Peyer's patch (tissue), 4 donors: ENCODE measurements at regions not wholly inside any gene's neighbourhood (a gene's known extent, or its start where the extent isn't known, plus 50 kb on each side); places are given as distances from the start of the nearest gene placed in this dataset.

Source experiments
- DNase-seq, 3 donors: peaks; one replicate each; pipeline ENCODE4 v3.0.0-alpha.2; 2017 to 2019
- H3K27ac ChIP-seq, 4 donors: fragments of 200-600 bp; sonication (generic); one replicate each; pipeline ENCODE4 v1.5.1; 2016 to 2019
- H3K27me3 ChIP-seq, 2 donors: fragments of 200-600 bp; sonication (generic); one replicate each; pipeline ENCODE4 v1.5.1; 2019
- H3K36me3 ChIP-seq, 3 donors: fragments of 200-600 bp; sonication (generic); one replicate each; pipeline ENCODE4 v1.5.1; 2016 to 2019
- H3K4me1 ChIP-seq, 4 donors: fragments of 200-600 bp; sonication (generic); one replicate each; pipeline ENCODE4 v1.5.1; 2016 to 2019
- H3K4me3 ChIP-seq, 4 donors: fragments of 200-600 bp; sonication (generic); 1 replicate in 3 of 4; 2 replicates in 1 of 4; pipeline ENCODE4 v1.5.1; 2016 to 2019; ENCODE audit warnings: mild to moderate bottlenecking in 1 of 4
- H3K9me3 ChIP-seq, 4 donors: fragments of 200-600 bp; sonication (generic); one replicate each; pipeline ENCODE4 v1.5.1; 2016 to 2019; ENCODE audit warnings: mild to moderate bottlenecking in 1 of 4
- CTCF ChIP-seq, 6 experiments: fragments of 450-650 bp in 4 of 6; fragments of 200-600 bp in 2 of 6; sonication (generic) in 1 of 6; IDR thresholded peaks; one replicate each; pipeline ENCODE4 v1.5.1; 2017 to 2019; ENCODE audit warnings: antibody characterized with exemption in 6 of 6, mild to moderate bottlenecking in 3 of 6, moderate library complexity in 1 of 6
- POLR2A ChIP-seq, 2 donors: fragments of 450-650 bp; IDR thresholded peaks; one replicate each; pipeline ENCODE4 v1.5.1; 2017; ENCODE audit warnings: antibody characterized with exemption in 2 of 2, mild to moderate bottlenecking in 2 of 2, moderate library complexity in 2 of 2

GRCh38 chr7:68203251-68203650, 1206.6 kb downstream of the TYW1 start:
- Histone ChIP-seq H3K4me1 (no peaks in the 10 kb centered on the region), H3K27ac (no peak overlapping the region), H3K9me3 (no peaks in the 10 kb centered on the region), H3K27me3 (no peaks in the 10 kb centered on the region), H3K36me3 (no peaks in the 10 kb centered on the region), H3K4me3 (no peak overlapping the region)
- DNase-seq = no peak
- TF ChIP-seq CTCF (IDR thresholded peaks at IDR 0.05) (no peak), POLR2A (IDR thresholded peaks at IDR 0.05) (no peak)

GRCh38 chr7:68205826-68206225, 1209.2 kb downstream of the TYW1 start:
- no peak for TF ChIP-seq CTCF (IDR thresholded peaks at IDR 0.05)
- no peak for TF ChIP-seq POLR2A (IDR thresholded peaks at IDR 0.05)
- DNase-seq = no peak
- no peaks in the 10 kb centered on the region for H3K36me3 ChIP-seq
- H3K4me3 ChIP-seq = no peak overlapping the region
- H3K9me3 ChIP-seq = no peaks in the 10 kb centered on the region
- no peaks in the 10 kb centered on the region for H3K27me3 ChIP-seq
- H3K4me1 ChIP-seq = no peaks in the 10 kb centered on the region
- H3K27ac ChIP-seq = no peak overlapping the region

- Histone ChIP-seq H3K36me3 (no peaks in the 10 kb centered on the region), H3K4me1 (no peaks in the 10 kb centered on the region), H3K27me3 (no peaks in the 10 kb centered on the region), H3K4me3 (no peak overlapping the region), H3K27ac (no peak overlapping the region), H3K9me3 (no peaks in the 10 kb centered on the region)
- TF ChIP-seq CTCF (IDR thresholded peaks at IDR 0.05) (no peak), POLR2A (IDR thresholded peaks at IDR 0.05) (no peak)
- no peak for DNase-seq
Measured at GRCh38 chr7:68206946-68207485, 1210.4 kb downstream of the TYW1 start.

GRCh38 chr7:68207676-68208075, 1211.0 kb downstream of the TYW1 start:
- Histone ChIP-seq H3K27me3 (no peaks in the 10 kb centered on the region), H3K9me3 (no peaks in the 10 kb centered on the region), H3K4me3 (no peak overlapping the region), H3K36me3 (no peaks in the 10 kb centered on the region), H3K4me1 (no peaks in the 10 kb centered on the region), H3K27ac (no peak overlapping the region)
- DNase-seq = no peak
- TF ChIP-seq CTCF (IDR thresholded peaks at IDR 0.05) = no peak
- TF ChIP-seq POLR2A (IDR thresholded peaks at IDR 0.05) = no peak

- Histone ChIP-seq H3K4me3 (no peak overlapping the region), H3K9me3 (no peaks in the 10 kb centered on the region), H3K4me1 (no peaks in the 10 kb centered on the region), H3K27me3 (no peaks in the 10 kb centered on the region), H3K36me3 (no peaks in the 10 kb centered on the region), H3K27ac (no peak overlapping the region)
- no peak for DNase-seq
- TF ChIP-seq POLR2A (IDR thresholded peaks at IDR 0.05) (no peak), CTCF (IDR thresholded peaks at IDR 0.05) (no peak)
Measured at GRCh38 chr7:68209486-68209885, 1212.9 kb downstream of the TYW1 start.

- Histone ChIP-seq H3K9me3 (no peaks in the 10 kb centered on the region), H3K27me3 (no peaks in the 10 kb centered on the region), H3K4me1 (no peaks in the 10 kb centered on the region), H3K4me3 (no peak overlapping the region), H3K36me3 (no peaks in the 10 kb centered on the region), H3K27ac (no peak overlapping the region)
- no peak for TF ChIP-seq CTCF (IDR thresholded peaks at IDR 0.05)
- no peak for TF ChIP-seq POLR2A (IDR thresholded peaks at IDR 0.05)
- no peak for DNase-seq
Measured at GRCh38 chr7:68213838-68214237, 1217.2 kb downstream of the TYW1 start.
